ENCODE measurements at regions not wholly inside any gene's neighbourhood (a gene's known extent, or its start where the extent isn't known, plus 50 kb on each side); places are given as distances from the start of the nearest gene placed in this dataset.

DNA sequence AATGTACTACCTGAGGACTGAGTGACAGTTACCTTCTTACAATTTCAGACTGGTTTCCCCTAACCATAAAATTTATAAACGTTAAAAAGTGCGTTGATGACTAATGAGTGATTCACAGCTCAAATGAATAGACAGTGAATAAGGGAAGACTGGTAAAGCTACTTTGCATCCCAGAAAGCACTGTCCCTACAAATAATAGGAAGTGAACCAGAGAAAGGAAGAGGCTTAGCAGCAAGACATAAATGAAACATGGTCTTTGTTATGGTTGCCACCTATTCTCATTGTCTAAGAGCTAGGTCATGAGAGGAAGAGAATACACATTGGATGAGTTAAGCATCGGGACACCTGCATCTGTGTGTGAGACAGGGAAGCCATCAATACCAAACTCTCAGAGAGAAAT, 849.2 kb downstream of the TAF11L14 start:
- intact Hi-C loops (cut with micrococcal nuclease), result no loop called here
- Histone ChIP-seq H3K27me3 (ENCODE audit: low read depth) (no peaks in the 10 kb centered on the region), H3K4me3 (no peak overlapping the region), H3K9me3 (replicated peaks) (no peaks in the 10 kb centered on the region), H3K36me3 (no peaks in the 10 kb centered on the region), H3K4me1 (no peaks in the 10 kb centered on the region), H3K27ac (replicated peaks) (no peak overlapping the region)
- no peak for DNase-seq
- TF ChIP-seq, protein P1, sequence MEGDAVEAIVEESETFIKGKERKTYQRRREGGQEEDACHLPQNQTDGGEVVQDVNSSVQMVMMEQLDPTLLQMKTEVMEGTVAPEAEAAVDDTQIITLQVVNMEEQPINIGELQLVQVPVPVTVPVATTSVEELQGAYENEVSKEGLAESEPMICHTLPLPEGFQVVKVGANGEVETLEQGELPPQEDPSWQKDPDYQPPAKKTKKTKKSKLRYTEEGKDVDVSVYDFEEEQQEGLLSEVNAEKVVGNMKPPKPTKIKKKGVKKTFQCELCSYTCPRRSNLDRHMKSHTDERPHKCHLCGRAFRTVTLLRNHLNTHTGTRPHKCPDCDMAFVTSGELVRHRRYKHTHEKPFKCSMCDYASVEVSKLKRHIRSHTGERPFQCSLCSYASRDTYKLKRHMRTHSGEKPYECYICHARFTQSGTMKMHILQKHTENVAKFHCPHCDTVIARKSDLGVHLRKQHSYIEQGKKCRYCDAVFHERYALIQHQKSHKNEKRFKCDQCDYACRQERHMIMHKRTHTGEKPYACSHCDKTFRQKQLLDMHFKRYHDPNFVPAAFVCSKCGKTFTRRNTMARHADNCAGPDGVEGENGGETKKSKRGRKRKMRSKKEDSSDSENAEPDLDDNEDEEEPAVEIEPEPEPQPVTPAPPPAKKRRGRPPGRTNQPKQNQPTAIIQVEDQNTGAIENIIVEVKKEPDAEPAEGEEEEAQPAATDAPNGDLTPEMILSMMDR (IDR thresholded peaks at IDR 0.05; ENCODE audit: borderline replicate concordance), result no peak

DNA sequence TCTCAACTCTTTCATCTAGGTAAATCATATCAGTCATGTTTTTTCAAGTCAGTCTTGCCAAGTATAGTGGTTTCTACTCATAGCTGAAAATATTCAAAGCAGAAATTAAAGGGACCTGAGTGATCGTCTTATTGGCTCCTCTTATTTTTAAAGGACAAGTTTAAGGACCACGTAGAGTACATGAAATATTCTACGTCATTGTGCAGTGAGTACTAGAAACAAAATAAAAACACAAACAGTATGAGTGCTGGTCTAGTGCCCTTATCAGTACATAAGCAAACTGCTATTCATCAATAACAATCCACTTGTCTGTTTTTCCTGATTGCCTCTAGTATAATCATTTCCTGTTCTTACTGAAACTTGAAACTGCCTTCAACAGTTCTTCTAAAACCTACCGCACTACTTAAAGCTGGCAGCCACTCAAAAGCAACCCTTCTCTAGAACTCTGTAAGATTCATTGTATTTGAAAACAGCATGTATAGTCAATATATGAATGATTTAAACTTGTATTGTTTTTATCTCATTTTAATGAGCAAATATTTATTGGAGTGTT, 853.7 kb downstream of the TAF11L14 start:
- Histone ChIP-seq H3K4me1 (no peaks in the 10 kb centered on the region), H3K9me3 (replicated peaks) (no peaks in the 10 kb centered on the region), H3K27me3 (ENCODE audit: low read depth) (no peaks in the 10 kb centered on the region), H3K27ac (replicated peaks) (no peak overlapping the region), H3K4me3 (no peak overlapping the region), H3K36me3 (no peaks in the 10 kb centered on the region)
- TF ChIP-seq, protein P1 (IDR thresholded peaks at IDR 0.05; ENCODE audit: borderline replicate concordance), result no peak
- DNase-seq, result no peak
- intact Hi-C loops (cut with micrococcal nuclease), result no loop called here

DNA sequence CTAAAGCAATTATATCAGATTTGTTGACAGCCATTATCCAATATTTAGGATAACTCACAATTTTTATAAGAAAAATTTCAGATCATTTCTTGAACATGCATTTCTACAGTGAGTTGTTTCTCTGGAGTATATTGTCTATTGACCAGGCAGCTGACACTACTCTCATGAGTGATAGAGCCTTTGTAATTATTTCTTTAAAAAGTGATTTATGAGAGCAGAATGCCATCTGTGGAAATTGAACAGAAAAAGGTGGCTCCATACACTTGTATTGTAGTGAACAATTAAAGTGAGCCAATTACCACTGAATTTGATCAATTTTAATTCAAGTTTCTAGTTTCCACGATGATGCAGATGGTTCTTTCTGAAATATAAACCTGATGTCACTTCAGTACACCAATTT, 855.4 kb downstream of the TAF11L14 start:
- no peak for DNase-seq
- Histone ChIP-seq H3K27ac (replicated peaks) (no peak overlapping the region), H3K36me3 (no peaks in the 10 kb centered on the region), H3K27me3 (ENCODE audit: low read depth) (no peaks in the 10 kb centered on the region), H3K4me1 (no peaks in the 10 kb centered on the region), H3K9me3 (replicated peaks) (no peaks in the 10 kb centered on the region), H3K4me3 (no peak overlapping the region)
- TF ChIP-seq, protein P1 (IDR thresholded peaks at IDR 0.05; ENCODE audit: borderline replicate concordance), result no peak
- intact Hi-C loops (cut with micrococcal nuclease), result no loop called here

DNA sequence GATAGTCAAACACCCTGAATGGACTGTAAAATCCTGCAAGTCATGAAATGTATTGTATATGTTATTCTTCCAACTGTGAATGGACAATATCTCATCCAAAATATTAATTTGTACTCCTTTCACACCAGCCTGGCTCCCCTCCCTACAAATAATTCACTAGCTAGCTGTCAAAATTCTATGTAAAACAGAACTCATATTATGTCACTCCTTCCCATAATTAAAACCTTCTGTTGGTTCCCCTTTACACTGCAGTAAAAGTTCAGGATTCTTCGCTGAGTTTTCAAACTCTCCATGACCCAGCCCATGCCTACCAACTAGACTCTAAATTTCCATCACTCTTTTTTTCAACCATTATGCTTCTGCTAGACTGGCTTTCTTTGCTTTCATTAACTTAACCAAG, 857.1 kb downstream of the TAF11L14 start:
- Histone ChIP-seq H3K27ac (replicated peaks) (no peak overlapping the region), H3K36me3 (no peaks in the 10 kb centered on the region), H3K4me1 (no peaks in the 10 kb centered on the region), H3K4me3 (no peak overlapping the region), H3K27me3 (ENCODE audit: low read depth) (no peaks in the 10 kb centered on the region), H3K9me3 (replicated peaks) (peaks cover 11% of the 10 kb centered on the region)
- DNase-seq, result no peak
- intact Hi-C loops (cut with micrococcal nuclease), result no loop called here
- TF ChIP-seq, protein P1 (IDR thresholded peaks at IDR 0.05; ENCODE audit: borderline replicate concordance), result no peak

DNA sequence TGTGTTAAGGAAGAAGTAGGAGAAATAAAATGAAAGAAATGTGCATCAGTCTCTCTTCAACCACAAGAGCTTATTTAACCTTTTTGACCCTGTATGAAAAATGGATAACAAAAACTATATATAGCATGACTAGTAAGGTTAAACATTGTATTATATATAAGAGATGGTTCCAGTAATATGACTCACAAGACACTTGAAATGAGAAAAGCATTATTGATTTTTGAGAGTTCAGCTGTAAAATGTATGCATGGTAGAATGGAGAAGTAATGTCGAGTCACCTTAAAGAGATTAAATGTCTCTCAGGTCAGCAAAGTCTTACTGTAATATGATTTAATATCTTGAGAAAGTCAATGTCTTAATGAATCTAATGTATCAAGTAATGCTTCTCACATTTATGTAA, 860.9 kb downstream of the TAF11L14 start:
- no peak for DNase-seq
- Histone ChIP-seq H3K27me3 (ENCODE audit: low read depth) (no peaks in the 10 kb centered on the region), H3K36me3 (no peaks in the 10 kb centered on the region), H3K27ac (replicated peaks) (no peak overlapping the region), H3K4me1 (no peaks in the 10 kb centered on the region), H3K9me3 (replicated peaks) (peaks cover 30% of the 10 kb centered on the region), H3K4me3 (no peak overlapping the region)
- TF ChIP-seq, protein P1 (IDR thresholded peaks at IDR 0.05; ENCODE audit: borderline replicate concordance), result no peak
- intact Hi-C loops (cut with micrococcal nuclease), result no loop called here

Data from left ventricle myocardium inferior (tissue), 1 donor.